HUES48 (cell line): ENCODE measurements at regions not wholly inside any gene's neighbourhood (a gene's known extent, or its start where the extent isn't known, plus 50 kb on each side); places are given as distances from the start of the nearest gene placed in this dataset.

Experiments used
- H3K27ac ChIP-seq: one replicate; pipeline ENCODE4 v1.7.0; 2013; ENCODE audit warnings: low read depth, low read length, inconsistent platforms
- H3K27me3 ChIP-seq: 2 replicates; pipeline ENCODE4 v1.6.1; 2013; ENCODE audit warnings: mild to moderate bottlenecking, low read length; ENCODE audit not compliant: control insufficient read depth, insufficient read depth
- H3K36me3 ChIP-seq: 2 replicates; pipeline ENCODE4 v1.6.1; 2013; ENCODE audit warnings: low read length; ENCODE audit not compliant: control insufficient read depth, insufficient read depth
- H3K4me1 ChIP-seq: 2 replicates; pipeline ENCODE4 v1.6.1; 2013; ENCODE audit warnings: mild to moderate bottlenecking, low read length; ENCODE audit not compliant: control insufficient read depth, insufficient read depth
- H3K4me3 ChIP-seq: 2 replicates; pipeline ENCODE4 v1.5.1; 2013; ENCODE audit warnings: mild to moderate bottlenecking, low read depth, low read length
- H3K9ac ChIP-seq: 2 replicates; pipeline ENCODE4 v1.6.1; 2013; ENCODE audit warnings: mild to moderate bottlenecking, low read depth, low read length, moderate library complexity
- H3K9me3 ChIP-seq: 2 replicates; pipeline ENCODE4 v1.6.1; 2013; ENCODE audit warnings: low read length; ENCODE audit not compliant: control insufficient read depth, insufficient read depth

GRCh38 chr13:22077764-22078163 lies 406.9 kb downstream of the FGF9 start:
- Histone ChIP-seq H3K4me1 (0 out of 2 replicates have a peak, but pooled peaks cover 3% of the 10 kb centered on the region), H3K4me3 (no peak overlapping the region), H3K27me3 (peaks cover 16% of the 10 kb centered on the region; the same call in 1 of the 2 replicates), H3K9ac (no peak overlapping the region), H3K36me3 (no peaks in the 10 kb centered on the region), H3K27ac (no peak overlapping the region), H3K9me3 (peaks cover 4% of the 10 kb centered on the region; the same call in 1 of the 2 replicates)

DNA sequence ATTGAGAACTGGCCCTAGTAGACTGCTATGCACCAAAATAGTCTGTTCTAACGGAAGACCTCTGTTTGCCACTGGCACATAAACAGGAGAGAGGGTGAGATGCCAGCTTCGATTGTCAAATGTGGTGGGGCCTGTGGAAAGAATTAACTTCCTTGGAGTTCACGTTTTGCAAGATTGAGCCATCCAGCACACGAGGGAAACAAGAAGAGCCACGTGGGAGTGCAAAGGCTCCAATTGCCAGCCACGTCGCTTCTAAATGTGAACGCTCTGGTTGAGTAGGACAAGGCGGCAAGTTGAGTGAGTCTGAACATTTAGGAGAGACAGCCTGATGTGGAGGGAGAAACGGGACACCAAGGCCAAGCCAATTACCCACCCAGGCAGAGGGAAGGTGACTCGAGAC lies 409.1 kb downstream of the FGF9 start:
- Histone ChIP-seq H3K36me3 (no peaks in the 10 kb centered on the region), H3K27me3 (peaks cover 16% of the 10 kb centered on the region; the same call in 1 of the 2 replicates), H3K9me3 (no peaks in the 10 kb centered on the region), H3K9ac (no peak overlapping the region), H3K4me3 (no peak overlapping the region), H3K4me1 (0 out of 2 replicates have a peak, but pooled peaks cover 3% of the 10 kb centered on the region), H3K27ac (no peak overlapping the region)

DNA sequence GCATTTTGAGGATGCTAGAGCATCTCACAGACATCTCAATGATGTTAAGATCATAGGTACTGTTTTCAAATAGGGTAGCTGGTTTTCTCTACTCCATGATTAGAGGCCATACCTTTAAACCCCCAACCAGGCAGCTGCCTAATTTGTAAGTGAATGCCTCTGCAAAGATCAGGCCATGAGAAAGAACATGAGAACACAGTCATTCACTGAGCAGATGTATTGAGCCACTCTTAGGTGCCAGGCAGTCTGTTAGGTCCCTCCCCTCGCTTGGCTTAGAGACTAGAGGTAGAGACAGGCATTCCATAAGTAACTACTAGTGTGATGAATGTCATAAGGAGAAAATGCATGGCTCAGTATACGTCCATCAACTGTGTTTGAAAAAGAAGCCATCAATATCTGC lies 410.0 kb downstream of the FGF9 start:
- Histone ChIP-seq H3K36me3 (no peaks in the 10 kb centered on the region), H3K4me3 (no peak overlapping the region), H3K27ac (no peak overlapping the region), H3K27me3 (peaks cover 16% of the 10 kb centered on the region; the same call in 1 of the 2 replicates), H3K9ac (no peak overlapping the region), H3K9me3 (no peaks in the 10 kb centered on the region), H3K4me1 (0 out of 2 replicates have a peak, but pooled peaks cover 3% of the 10 kb centered on the region)

GRCh38 chr13:22081430-22081829 lies 410.6 kb downstream of the FGF9 start:
- Histone ChIP-seq H3K9ac (no peak overlapping the region), H3K27ac (no peak overlapping the region), H3K36me3 (no peaks in the 10 kb centered on the region), H3K9me3 (no peaks in the 10 kb centered on the region), H3K4me1 (0 out of 2 replicates have a peak, but pooled peaks cover 3% of the 10 kb centered on the region), H3K27me3 (peaks cover 16% of the 10 kb centered on the region; the same call in 1 of the 2 replicates), H3K4me3 (no peak overlapping the region)

DNA sequence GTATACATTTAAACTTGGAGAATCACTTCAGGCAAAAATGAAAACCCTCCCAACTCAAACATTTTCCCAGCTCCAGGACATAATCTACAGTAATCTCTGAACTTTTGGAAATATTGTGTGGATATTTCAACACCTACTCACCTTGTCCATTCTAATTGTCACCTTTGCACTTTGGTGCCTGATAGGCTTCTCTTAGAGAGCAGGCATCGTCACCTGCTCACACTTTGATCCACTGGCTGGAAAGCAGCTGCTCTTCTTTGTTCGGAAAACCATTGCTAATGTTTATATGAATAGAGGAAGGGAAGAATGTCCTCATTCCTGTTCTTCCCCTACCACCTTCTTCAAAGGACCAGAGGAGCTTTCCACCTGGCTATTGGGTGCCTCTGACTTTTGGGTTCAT lies 411.2 kb downstream of the FGF9 start:
- no peaks in the 10 kb centered on the region for H3K36me3 ChIP-seq
- peaks cover 16% of the 10 kb centered on the region; the same call in 1 of the 2 replicates for H3K27me3 ChIP-seq
- H3K27ac ChIP-seq, result no peak overlapping the region
- no peaks in the 10 kb centered on the region for H3K9me3 ChIP-seq
- no peak overlapping the region for H3K9ac ChIP-seq
- H3K4me3 ChIP-seq, result no peak overlapping the region
- H3K4me1 ChIP-seq, result 0 out of 2 replicates have a peak, but pooled peaks cover 3% of the 10 kb centered on the region

- Histone ChIP-seq H3K27ac (no peak overlapping the region), H3K9me3 (no peaks in the 10 kb centered on the region), H3K9ac (no peak overlapping the region), H3K4me1 (0 out of 2 replicates have a peak, but pooled peaks cover 3% of the 10 kb centered on the region), H3K36me3 (no peaks in the 10 kb centered on the region), H3K27me3 (peaks cover 16% of the 10 kb centered on the region; the same call in 1 of the 2 replicates), H3K4me3 (no peak overlapping the region)
These were observed 411.7 kb downstream of the FGF9 start for GRCh38 chr13:22082437-22083100.

DNA sequence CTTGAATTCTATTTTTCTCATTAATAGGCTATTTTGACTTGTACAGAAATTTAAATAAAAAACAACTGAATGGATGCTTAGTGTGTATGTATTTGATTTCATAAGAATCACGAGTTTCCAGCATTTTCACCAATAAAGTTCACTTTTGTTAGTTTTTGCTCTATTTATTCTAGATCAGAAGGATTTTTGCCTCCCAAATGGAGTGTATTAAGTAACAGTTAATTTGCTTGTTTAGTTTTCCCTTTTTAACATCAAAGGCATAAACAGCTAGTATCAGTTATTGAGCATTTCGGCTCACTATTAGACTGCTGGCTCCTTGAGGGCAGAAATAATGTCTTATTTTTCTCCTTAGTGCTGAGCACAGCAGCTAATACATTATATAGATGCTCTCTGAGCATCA lies 414.1 kb downstream of the FGF9 start:
- H3K9ac ChIP-seq, result no peak overlapping the region
- H3K27ac ChIP-seq, result no peak overlapping the region
- H3K9me3 ChIP-seq, result no peaks in the 10 kb centered on the region
- H3K4me1 ChIP-seq, result 0 out of 2 replicates have a peak, but pooled peaks cover 3% of the 10 kb centered on the region
- H3K27me3 ChIP-seq, result 0 out of 2 replicates have a peak, but pooled peaks cover 12% of the 10 kb centered on the region
- H3K36me3 ChIP-seq, result no peaks in the 10 kb centered on the region
- no peak overlapping the region for H3K4me3 ChIP-seq

- Histone ChIP-seq H3K4me1 (no peaks in the 10 kb centered on the region), H3K9me3 (no peaks in the 10 kb centered on the region), H3K27me3 (0 out of 2 replicates have a peak, but pooled peaks cover 6% of the 10 kb centered on the region), H3K27ac (no peak overlapping the region), H3K36me3 (no peaks in the 10 kb centered on the region), H3K4me3 (no peak overlapping the region), H3K9ac (no peak overlapping the region)
These were observed 415.9 kb downstream of the FGF9 start for GRCh38 chr13:22086597-22087330.

GRCh38 chr13:22090106-22090505 lies 419.2 kb downstream of the FGF9 start:
- Histone ChIP-seq H3K36me3 (no peaks in the 10 kb centered on the region), H3K4me3 (no peak overlapping the region), H3K4me1 (no peaks in the 10 kb centered on the region), H3K27me3 (no peaks in the 10 kb centered on the region), H3K9ac (no peak overlapping the region), H3K27ac (no peak overlapping the region), H3K9me3 (no peaks in the 10 kb centered on the region)

GRCh38 chr13:22091222-22091970 lies 420.5 kb downstream of the FGF9 start:
- Histone ChIP-seq H3K9ac (no peak overlapping the region), H3K27me3 (no peaks in the 10 kb centered on the region), H3K27ac (no peak overlapping the region), H3K36me3 (no peaks in the 10 kb centered on the region), H3K4me1 (no peaks in the 10 kb centered on the region), H3K9me3 (no peaks in the 10 kb centered on the region), H3K4me3 (no peak overlapping the region)
